ENCODE measurements at regions not wholly inside any gene's neighbourhood (a gene's known extent, or its start where the extent isn't known, plus 50 kb on each side); places are given as distances from the start of the nearest gene placed in this dataset.

DNA sequence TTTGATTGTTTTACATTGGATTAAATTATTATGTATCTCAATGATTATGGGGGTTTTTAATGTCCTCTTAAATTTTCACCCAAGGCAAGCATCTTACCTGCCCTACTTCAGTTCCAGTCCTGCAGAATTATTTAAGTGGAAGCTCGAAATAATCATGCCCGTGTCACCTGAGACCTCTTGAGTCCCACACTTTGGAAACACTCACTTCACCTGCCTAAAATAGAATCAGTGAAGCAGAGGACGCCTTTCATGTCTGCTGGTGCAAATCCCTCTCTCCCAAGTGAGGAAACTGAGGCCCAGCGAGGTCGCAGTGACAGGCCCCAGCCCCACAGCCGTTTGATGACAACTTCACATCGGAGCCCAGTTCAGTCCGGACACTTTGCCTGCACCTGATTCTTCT is 284.6 kb downstream of the C16orf95 start:
- no peak overlapping the region for H2AFZ ChIP-seq (ENCODE audit: low read length)
- peaks cover 58% of the 10 kb centered on the region for H3K27me3 ChIP-seq (replicated peaks; ENCODE audit: insufficient read depth, low read length)

DNA sequence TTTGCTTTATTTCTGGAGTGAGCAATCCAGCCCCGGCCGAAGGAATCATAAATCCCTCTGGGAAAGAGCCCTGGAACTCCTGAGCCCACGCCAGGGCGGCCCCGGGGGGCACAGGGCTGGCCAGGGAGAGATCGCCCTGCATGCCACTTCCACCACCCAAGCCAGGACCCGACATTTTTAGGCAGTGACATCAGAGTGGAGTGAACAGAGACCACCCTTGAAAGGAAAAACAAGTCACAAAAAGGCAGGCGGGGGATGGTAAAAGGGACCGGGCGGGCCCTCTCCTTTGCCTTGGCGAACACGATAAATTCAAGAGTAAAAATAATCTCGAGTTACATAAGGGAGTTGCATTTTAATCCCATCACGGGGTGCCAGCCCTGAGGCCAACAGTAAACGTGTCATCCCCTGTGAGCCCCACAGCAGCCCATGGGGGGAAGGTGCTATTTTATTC is 284.1 kb downstream of the C16orf95 start:
- Histone ChIP-seq H3K9me3 (replicated peaks; ENCODE audit: insufficient read depth, low read length) (no peaks in the 10 kb centered on the region), H3K9ac (ENCODE audit: low read length) (no peak overlapping the region), H4K20me1 (ENCODE audit: insufficient read depth, low read length) (no peaks in the 10 kb centered on the region), H3F3A (ENCODE audit: insufficient read depth, low read length) (no peaks in the 10 kb centered on the region), H3K79me2 (ENCODE audit: low read length) (no peaks in the 10 kb centered on the region), H3K27me3 (replicated peaks; ENCODE audit: insufficient read depth, low read length) (peaks cover 63% of the 10 kb centered on the region), H2AFZ (ENCODE audit: low read length) (no peak overlapping the region), H3K36me3 (replicated peaks; ENCODE audit: insufficient read depth, low read length) (no peaks in the 10 kb centered on the region), H3K4me2 (ENCODE audit: low read depth, low read length) (no peak overlapping the region), H3K9me2 (replicated peaks; ENCODE audit: insufficient read depth, low read length) (no peaks in the 10 kb centered on the region), H3K4me1 (ENCODE audit: low read length) (no peaks in the 10 kb centered on the region), H3K4me3 (ENCODE audit: low read length) (no peak overlapping the region), H3K27ac (ENCODE audit: low read length) (no peak overlapping the region)
- TF ChIP-seq EZH2 (optimal IDR thresholded peaks at IDR 0.05; ENCODE audit: low read depth, low read length) (no peak), EZH2phosphoT487 (IDR thresholded peaks at IDR 0.05; ENCODE audit: low read length) (no peak)
- TF ChIP-seq, protein P1, sequence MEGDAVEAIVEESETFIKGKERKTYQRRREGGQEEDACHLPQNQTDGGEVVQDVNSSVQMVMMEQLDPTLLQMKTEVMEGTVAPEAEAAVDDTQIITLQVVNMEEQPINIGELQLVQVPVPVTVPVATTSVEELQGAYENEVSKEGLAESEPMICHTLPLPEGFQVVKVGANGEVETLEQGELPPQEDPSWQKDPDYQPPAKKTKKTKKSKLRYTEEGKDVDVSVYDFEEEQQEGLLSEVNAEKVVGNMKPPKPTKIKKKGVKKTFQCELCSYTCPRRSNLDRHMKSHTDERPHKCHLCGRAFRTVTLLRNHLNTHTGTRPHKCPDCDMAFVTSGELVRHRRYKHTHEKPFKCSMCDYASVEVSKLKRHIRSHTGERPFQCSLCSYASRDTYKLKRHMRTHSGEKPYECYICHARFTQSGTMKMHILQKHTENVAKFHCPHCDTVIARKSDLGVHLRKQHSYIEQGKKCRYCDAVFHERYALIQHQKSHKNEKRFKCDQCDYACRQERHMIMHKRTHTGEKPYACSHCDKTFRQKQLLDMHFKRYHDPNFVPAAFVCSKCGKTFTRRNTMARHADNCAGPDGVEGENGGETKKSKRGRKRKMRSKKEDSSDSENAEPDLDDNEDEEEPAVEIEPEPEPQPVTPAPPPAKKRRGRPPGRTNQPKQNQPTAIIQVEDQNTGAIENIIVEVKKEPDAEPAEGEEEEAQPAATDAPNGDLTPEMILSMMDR (IDR thresholded peaks at IDR 0.05; ENCODE audit: low read length): no peak
- DNase-seq: no peak

More for the DNA sequence above, 284.6 kb downstream of the C16orf95 start:
- Histone ChIP-seq H3K9me3 (replicated peaks; ENCODE audit: insufficient read depth, low read length) (no peaks in the 10 kb centered on the region), H3K4me2 (ENCODE audit: low read depth, low read length) (no peak overlapping the region), H3K79me2 (ENCODE audit: low read length) (no peaks in the 10 kb centered on the region), H3K9me2 (replicated peaks; ENCODE audit: insufficient read depth, low read length) (no peaks in the 10 kb centered on the region), H3K36me3 (replicated peaks; ENCODE audit: insufficient read depth, low read length) (no peaks in the 10 kb centered on the region), H3K9ac (ENCODE audit: low read length) (no peak overlapping the region), H3K27ac (ENCODE audit: low read length) (no peak overlapping the region), H3K4me3 (ENCODE audit: low read length) (no peak overlapping the region), H3F3A (ENCODE audit: insufficient read depth, low read length) (no peaks in the 10 kb centered on the region), H4K20me1 (ENCODE audit: insufficient read depth, low read length) (no peaks in the 10 kb centered on the region), H3K4me1 (ENCODE audit: low read length) (no peaks in the 10 kb centered on the region)
- no peak for DNase-seq
- no peak for TF ChIP-seq EZH2 (optimal IDR thresholded peaks at IDR 0.05; ENCODE audit: low read depth, low read length)
- TF ChIP-seq, protein P1 (IDR thresholded peaks at IDR 0.05; ENCODE audit: low read length): no peak
- TF ChIP-seq EZH2phosphoT487 (IDR thresholded peaks at IDR 0.05; ENCODE audit: low read length): no peak

DNA sequence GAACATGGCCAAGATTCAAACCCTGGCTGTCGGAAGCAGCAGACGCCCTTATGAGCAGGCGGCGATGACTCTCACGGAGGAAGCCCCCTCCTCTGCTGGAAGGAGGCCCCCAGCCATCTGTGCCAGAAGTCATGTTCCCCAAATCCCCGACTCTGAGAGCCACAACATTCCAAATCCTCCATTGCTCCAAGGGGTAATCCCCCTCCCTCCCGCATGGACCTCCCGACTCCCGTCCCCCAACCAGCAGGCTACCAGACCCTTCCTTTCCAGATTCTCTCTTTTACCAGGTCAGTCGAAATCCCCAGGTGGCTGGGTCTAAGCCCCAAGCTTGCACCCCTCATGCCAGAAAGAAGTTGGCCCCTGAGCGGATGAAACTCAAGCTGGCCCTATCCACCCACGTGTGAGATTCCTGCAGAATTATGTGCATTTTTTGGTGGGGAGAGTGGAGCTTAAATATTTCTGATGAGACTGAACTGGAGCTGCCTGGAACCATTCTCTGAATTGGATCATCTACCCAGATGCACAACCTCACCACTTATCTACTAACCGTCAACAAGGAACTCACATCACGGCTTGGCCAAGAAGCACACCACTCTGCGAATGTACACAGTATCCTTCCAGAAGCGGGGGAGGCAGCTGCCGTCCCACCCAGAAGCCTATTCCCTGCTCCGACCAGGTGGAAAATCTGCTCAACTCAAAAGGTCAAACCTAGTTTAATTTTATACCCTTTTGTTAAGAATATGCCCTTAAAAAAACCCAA is 283.5 kb downstream of the C16orf95 start:
- no peaks in the 10 kb centered on the region for H3K79me2 ChIP-seq (ENCODE audit: low read length)
- no peaks in the 10 kb centered on the region for H3K4me1 ChIP-seq (ENCODE audit: low read length)
- no peaks in the 10 kb centered on the region for H3K36me3 ChIP-seq (replicated peaks; ENCODE audit: insufficient read depth, low read length)
- TF ChIP-seq EZH2 (optimal IDR thresholded peaks at IDR 0.05; ENCODE audit: low read depth, low read length): no peak
- TF ChIP-seq EZH2phosphoT487 (IDR thresholded peaks at IDR 0.05; ENCODE audit: low read length): no peak
- TF ChIP-seq, protein P1 (IDR thresholded peaks at IDR 0.05; ENCODE audit: low read length): no peak
- peaks cover 63% of the 10 kb centered on the region for H3K27me3 ChIP-seq (replicated peaks; ENCODE audit: insufficient read depth, low read length)
- H3K27ac ChIP-seq (ENCODE audit: low read length): no peak overlapping the region
- H3K4me3 ChIP-seq (ENCODE audit: low read length): no peak overlapping the region
- DNase-seq: no peak
- H3K9me2 ChIP-seq (replicated peaks; ENCODE audit: insufficient read depth, low read length): no peaks in the 10 kb centered on the region
- no peak overlapping the region for H3K4me2 ChIP-seq (ENCODE audit: low read depth, low read length)
- no peaks in the 10 kb centered on the region for H3F3A ChIP-seq (ENCODE audit: insufficient read depth, low read length)
- H2AFZ ChIP-seq (ENCODE audit: low read length): no peak overlapping the region
- no peaks in the 10 kb centered on the region for H3K9me3 ChIP-seq (replicated peaks; ENCODE audit: insufficient read depth, low read length)
- no peaks in the 10 kb centered on the region for H4K20me1 ChIP-seq (ENCODE audit: insufficient read depth, low read length)
- no peak overlapping the region for H3K9ac ChIP-seq (ENCODE audit: low read length)
